Left colon (tissue), 2 donors: ENCODE measurements at regions not wholly inside any gene's neighbourhood (a gene's known extent, or its start where the extent isn't known, plus 50 kb on each side); places are given as distances from the start of the nearest gene placed in this dataset.

Experiments used
- ATAC-seq: fragments of 200-7000 bp; cut with Tn5 transposase; one replicate; pipeline ENCODE4 v1.9.1; 2020; ENCODE audit warnings: mild to moderate bottlenecking, moderate library complexity
- DNase-seq, 2 donors: peaks; one replicate each; pipeline ENCODE4 v3.0.0-alpha.2; 2020
- intact Hi-C, 2 donors: fragments of 100-400 bp; cut with DNase I in 1 of 2; cut with micrococcal nuclease in 1 of 2; formaldehyde crosslinking; loops; one replicate each; pipeline versions ENCODE4 v1.11.2 to v1.14.0; 2022; cut with DNase I, micrococcal nuclease
- donor health status: DM: no; HTN: no; CAD: no.
- donor health status: DM: yes; HTN: yes; CAD: no.

DNA sequence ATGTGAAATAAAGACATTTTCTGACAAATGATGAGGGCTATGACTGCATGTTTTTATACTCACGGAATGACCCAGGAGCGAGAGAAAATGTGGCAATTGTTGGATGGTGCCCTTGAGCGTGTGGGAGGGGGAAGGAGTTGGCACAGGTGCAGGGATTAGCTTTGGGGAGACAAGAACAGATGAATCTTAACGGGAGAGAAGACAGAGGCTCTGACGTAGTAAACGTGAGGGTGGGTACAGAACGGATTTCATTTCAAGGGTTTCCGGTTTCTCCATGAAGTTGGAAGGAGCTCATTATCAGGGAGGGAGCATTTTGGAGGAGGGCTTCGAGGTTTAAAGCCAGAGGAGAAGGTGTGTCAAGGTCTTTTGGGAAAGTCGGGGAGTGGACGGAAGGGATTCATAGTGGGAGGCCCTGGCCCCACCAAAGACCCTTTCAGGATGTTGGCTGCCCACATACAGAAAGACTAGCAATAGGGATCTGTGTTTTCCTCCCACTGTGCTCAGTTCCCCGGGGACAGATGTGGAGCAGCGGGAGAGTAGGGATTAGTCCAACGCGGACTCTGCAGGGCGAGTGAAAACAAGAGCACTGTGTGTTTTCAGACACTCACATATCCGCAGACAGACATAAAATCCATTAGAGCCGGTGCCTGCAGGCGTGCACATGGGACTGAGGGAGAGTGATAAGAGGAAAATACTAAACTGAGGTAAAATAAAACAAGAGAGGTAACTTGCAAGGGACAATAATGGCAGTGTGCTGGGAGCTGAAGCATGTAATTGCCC lies 584.1 kb downstream of the AJAP1 start:
- intact Hi-C loops = no loop called here
- DNase-seq (no peak), ATAC-seq (no peak)

DNA sequence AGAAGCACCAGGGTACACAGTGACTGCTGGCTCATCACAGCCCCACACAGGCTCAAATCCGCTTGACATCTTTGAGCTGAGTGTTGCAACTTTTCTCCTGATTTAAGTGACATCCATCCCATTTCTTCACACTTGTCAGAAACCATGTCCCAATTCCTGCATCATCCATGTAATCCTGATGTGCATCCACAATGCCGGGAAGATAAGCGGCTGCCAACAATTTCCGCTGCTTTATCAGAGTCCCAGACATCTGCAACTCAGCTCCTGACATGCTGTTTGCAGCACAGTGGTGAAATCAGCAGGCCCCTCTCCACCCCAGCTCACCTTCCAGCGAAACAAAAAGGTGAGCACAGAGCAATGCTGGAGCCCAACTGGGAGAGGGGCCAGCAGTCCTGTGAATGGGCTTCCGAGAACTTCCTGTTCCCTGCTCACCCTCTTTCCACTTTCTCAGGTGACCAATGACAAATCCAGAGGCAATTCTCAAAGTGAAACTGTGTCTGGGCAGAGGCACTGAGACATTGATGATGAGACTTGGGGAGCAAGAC lies 581.0 kb downstream of the AJAP1 start:
- intact Hi-C loops = no loop called here
- DNase-seq = no peak
- ATAC-seq = no peak

DNA sequence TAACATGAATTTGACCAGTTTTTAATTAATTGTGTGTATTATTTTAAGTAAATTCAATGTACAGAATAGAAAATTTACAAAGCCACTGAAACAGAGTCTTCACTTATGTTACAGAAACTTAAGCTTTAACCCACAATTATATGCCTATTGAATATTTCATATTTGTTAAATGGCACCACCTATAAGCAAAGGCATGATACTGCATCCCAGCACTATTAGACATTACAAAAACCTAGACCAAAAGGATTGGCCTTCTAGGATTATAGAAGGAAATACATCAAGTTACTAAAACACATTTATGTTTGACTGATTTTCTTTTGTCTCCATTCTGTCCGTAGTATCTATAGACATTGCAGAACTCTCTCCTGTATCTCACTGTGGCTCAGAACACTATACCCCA lies 578.1 kb downstream of the AJAP1 start:
- intact Hi-C loops = no loop called here
- DNase-seq = no peak
- ATAC-seq = no peak

DNA sequence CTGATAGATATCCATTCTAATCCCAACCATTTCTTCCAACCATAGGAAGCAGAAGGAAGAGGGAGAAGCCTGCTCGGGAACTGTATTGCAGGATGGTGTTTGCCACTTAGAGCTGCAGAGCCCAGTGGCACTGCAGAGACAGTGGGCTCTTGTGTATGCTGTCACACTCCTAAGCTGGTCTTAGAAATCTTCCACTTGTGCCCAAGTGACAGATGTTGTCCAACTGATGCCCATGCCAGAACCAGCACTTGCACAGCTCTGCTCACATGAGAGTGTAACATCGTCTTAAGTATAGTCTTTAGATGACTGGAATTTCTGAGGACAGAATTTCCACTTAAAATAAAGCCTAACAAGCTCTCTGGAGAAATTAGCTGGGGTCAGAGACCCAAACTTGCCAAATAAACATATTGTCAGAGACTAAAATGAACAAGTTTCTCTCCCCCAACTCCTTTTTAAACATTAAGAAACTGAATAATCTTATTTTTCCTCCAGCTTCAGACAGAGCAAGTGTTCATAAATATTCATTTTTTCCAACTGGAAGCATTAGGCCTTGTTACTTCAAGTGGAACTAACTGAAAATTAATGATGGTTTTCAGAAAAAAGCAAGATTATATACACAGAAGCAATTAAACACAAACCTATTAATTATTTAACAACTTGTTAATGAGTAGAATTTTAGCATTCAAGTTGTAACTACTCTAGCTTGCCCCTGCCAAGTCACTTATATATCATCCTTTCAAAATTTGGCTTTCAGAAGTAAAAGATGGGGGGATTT lies 577.3 kb downstream of the AJAP1 start:
- intact Hi-C loops = no loop called here
- no peak for ATAC-seq

DNA sequence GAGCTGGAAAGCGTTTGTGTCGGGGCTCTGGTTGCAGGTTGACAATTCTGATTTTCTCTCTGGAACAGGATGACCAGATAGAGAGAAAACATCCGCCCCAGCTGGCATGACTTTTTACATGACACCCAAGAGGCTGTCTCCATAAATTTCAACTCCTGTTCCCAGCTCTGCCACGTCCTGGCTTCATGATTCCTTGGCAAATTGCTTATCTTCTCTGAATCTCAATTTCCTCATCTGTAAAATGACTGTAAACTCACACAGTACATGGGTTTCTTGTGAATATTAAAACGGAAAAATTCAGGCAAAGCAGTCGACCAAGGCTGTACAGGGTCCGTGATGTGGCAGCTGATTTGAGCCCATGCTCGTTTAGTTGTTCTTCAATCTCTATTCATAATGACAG lies 572.7 kb downstream of the AJAP1 start:
- ATAC-seq (no peak), DNase-seq (no peak)
- intact Hi-C loops = no loop called here

More for the DNA sequence above, 577.3 kb downstream of the AJAP1 start:
- DNase-seq = no peak

GRCh38 chr1:5225707-5226704 lies 571.6 kb downstream of the AJAP1 start:
- ATAC-seq = no peak
- no peak for DNase-seq
- intact Hi-C loops = no loop called here

DNA sequence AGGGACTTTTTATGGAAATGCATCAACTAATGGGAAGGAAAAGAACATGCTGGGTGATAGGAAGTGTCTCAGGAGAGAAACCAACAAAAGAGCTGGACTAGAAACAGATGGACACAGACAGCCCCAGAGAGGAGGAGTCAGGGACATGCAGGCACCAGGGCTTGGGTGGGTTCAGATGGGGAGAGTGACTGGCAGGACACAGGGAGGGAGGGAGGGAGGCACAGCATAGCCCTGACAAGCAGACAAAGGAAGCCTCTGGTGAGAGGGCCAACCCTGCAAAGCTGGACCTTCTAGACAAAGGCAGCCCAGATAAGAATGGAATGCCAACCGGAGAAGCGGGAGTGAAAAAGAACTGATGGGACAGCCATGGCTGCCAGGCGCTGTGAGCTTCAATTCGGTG lies 568.8 kb downstream of the AJAP1 start:
- no peak for ATAC-seq
- no peak for DNase-seq
- intact Hi-C loops = no loop called here

DNA sequence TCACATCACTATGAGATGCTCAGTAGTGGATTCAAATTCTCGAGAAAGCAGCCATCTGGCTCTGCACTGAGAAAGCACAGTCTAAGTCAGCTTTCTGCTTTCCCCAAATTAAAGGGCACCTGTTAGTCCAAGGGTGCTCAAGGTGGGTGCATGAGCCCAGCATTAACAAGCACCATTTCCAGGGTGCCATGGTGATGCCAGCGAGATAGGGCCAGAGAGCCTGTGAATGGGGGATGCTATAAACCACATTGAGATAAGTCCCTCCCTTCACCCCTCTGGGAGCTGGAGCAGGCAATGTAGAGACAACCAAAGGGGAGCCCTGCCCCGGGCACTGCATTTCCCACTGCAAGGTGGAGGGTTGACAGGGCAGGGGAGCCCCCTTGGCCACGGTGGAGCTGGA lies 568.2 kb downstream of the AJAP1 start:
- ATAC-seq (no peak), DNase-seq (no peak)
- intact Hi-C loops = no loop called here

GRCh38 chr1:5221451-5221850 lies 567.0 kb downstream of the AJAP1 start:
- intact Hi-C loops = no loop called here
- no peak for ATAC-seq

GRCh38 chr1:5220821-5221220 lies 566.4 kb downstream of the AJAP1 start:
- ATAC-seq (no peak), DNase-seq (no peak)
- intact Hi-C loops = no loop called here

More at GRCh38 chr1:5221451-5221850, 567.0 kb downstream of the AJAP1 start:
- no peak for DNase-seq

DNA sequence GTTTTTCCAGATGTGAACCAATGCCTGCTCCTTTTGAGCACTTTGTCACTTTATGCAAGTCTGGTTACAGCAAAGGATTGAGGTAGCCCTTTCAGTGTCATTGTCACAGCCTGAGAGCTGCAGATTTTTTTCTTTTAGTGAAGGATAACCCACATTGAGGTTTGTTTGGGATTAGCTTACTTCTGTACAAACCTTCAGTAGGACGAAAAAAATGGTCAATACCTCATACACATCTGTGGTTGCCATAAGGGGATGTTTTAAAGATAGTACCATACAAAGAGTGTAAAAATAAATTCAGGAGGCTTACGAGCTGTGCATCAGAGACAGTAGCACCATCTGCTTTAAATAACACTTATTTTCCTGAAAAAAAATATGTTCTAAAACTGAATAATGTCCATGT lies 566.0 kb downstream of the AJAP1 start:
- DNase-seq (no peak), ATAC-seq (no peak)
- intact Hi-C loops = no loop called here

- intact Hi-C loops = no loop called here
- DNase-seq = no peak
- ATAC-seq = no peak
These were observed 545.6 kb downstream of the AJAP1 start for GRCh38 chr1:5200006-5200405.

- no peak for DNase-seq
- intact Hi-C loops = no loop called here
- ATAC-seq = no peak
These were observed 543.9 kb downstream of the AJAP1 start for GRCh38 chr1:5198328-5198727.

- ATAC-seq (no peak), DNase-seq (no peak)
- intact Hi-C loops = no loop called here
These were observed 537.1 kb downstream of the AJAP1 start for GRCh38 chr1:5191470-5191869.

DNA sequence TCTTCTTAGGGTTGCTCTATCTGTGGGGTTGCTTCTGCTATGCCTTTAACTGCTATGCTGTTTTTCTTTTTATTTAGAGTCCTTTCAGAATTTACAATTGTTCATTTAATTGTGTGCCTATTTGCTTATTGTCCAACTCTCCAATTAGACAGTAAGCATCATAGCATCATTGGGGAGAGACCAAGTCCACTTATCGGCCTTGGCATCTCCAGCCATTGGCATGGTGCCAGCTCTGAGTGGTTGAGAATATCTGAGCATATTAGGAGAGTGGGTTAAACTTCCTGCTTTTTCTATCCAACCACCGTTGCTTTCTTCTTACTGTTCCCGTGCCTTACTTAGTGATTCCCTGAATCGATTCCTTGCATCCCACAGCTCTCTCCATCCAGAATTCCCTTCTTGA lies 535.0 kb downstream of the AJAP1 start:
- ATAC-seq = no peak
- intact Hi-C loops = no loop called here
- DNase-seq = no peak

GRCh38 chr1:5165762-5166161 lies 511.4 kb downstream of the AJAP1 start:
- intact Hi-C loops = no loop called here
- DNase-seq = no peak
- ATAC-seq = no peak

DNA sequence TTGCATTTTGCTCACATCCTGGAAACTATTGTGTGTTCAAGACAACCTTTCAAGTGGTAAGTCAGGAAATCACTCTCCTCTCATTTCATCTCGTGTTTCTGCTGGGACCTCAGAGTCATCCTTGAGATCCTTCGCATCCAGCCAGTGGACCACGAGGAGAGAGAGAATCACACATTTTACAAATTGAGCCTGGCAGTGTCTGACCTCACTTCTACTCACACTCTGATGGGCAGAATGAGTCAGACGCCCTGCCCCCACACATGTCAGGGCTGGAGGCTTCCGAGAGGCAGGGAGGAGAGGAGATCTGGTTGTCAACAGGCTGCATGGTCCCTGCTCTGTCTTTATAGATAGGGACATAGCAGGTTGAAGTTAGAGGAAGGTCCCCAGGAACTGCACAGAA lies 509.7 kb downstream of the AJAP1 start:
- ATAC-seq (no peak), DNase-seq (no peak)
- intact Hi-C loops = no loop called here

DNA sequence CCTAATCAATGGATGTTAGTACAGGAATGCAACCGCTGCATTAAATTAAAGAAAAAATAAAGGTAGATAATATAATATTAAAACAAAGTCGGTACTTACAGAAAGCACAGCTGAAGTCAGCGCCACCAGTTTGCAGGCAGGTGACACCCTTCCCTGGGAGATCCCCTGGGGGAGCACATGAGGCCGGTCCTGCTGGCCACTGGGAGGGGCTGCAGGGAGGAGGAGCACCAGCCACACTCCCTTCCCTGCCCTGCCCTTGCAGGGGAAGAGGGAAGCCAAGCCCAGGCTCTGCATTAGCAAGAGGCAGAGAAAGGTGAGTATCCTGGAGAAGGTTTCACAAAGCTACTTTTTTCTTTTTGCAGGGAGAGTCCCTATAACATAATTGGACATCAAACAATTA lies 507.0 kb downstream of the AJAP1 start:
- intact Hi-C loops = no loop called here
- ATAC-seq (no peak), DNase-seq (no peak)

DNA sequence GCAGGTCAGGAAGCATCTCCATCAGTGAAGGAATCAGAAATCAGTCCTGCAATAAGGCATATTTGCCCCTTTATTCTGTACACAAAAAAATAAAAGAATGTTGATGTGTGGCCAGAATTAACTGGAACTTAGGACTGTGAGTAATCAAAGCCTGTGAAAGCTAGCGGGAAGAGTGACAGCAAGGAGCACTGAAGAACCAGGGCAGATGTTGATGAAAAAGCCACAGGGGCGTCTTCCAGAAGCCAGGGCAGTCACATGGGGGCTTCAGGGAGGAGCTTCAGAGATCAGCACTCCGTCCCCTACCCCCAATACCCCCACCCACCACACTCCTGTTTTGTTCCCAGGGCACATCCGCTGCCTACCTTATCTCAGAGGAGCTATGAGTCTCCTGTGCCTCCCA lies 502.8 kb downstream of the AJAP1 start:
- DNase-seq = no peak
- no peak for ATAC-seq
- intact Hi-C loops = no loop called here
